AG10803 (cell line): ENCODE measurements at regions not wholly inside any gene's neighbourhood (a gene's known extent, or its start where the extent isn't known, plus 50 kb on each side); places are given as distances from the start of the nearest gene placed in this dataset.

Experiments used
- DNase-seq: peaks from one replicate; pipeline ENCODE4 v3.0.0; 2010; ENCODE audit warnings: low read depth
- H3K4me3 ChIP-seq: 2 replicates; pipeline ENCODE4 v1.5.1; 2011; ENCODE audit warnings: mild to moderate bottlenecking, low read length, control low read depth
- TF ChIP-seq, protein P1 (sequence below): conservative IDR thresholded peaks from 2 replicates; pipeline ENCODE4 v1.5.1; 2011; ENCODE audit warnings: mild to moderate bottlenecking, low read length, control low read depth, inconsistent platforms

DNA sequence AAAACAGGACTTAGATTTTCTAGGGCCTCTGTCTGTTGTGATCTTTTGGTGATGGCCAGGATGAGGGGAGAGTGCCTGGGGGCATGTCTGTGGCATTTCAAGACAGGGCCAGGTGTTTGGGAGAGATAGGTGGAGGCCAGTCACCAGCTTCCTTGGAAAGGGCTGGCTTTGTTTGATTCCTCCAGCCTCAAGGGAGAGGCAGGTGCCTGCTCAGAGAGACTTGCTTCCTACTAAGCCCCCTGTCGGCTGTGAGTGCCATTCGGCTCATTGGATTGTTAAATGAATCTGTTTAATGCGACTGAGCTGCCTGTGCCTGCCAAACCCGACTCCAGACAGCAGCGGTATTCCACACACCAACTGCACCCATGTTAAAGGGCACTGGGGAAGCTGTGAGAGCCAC lies 304.1 kb upstream of the COBL start:
- TF ChIP-seq, protein P1, sequence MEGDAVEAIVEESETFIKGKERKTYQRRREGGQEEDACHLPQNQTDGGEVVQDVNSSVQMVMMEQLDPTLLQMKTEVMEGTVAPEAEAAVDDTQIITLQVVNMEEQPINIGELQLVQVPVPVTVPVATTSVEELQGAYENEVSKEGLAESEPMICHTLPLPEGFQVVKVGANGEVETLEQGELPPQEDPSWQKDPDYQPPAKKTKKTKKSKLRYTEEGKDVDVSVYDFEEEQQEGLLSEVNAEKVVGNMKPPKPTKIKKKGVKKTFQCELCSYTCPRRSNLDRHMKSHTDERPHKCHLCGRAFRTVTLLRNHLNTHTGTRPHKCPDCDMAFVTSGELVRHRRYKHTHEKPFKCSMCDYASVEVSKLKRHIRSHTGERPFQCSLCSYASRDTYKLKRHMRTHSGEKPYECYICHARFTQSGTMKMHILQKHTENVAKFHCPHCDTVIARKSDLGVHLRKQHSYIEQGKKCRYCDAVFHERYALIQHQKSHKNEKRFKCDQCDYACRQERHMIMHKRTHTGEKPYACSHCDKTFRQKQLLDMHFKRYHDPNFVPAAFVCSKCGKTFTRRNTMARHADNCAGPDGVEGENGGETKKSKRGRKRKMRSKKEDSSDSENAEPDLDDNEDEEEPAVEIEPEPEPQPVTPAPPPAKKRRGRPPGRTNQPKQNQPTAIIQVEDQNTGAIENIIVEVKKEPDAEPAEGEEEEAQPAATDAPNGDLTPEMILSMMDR: no peak
- no peak for DNase-seq
- no peak overlapping the region for H3K4me3 ChIP-seq

DNA sequence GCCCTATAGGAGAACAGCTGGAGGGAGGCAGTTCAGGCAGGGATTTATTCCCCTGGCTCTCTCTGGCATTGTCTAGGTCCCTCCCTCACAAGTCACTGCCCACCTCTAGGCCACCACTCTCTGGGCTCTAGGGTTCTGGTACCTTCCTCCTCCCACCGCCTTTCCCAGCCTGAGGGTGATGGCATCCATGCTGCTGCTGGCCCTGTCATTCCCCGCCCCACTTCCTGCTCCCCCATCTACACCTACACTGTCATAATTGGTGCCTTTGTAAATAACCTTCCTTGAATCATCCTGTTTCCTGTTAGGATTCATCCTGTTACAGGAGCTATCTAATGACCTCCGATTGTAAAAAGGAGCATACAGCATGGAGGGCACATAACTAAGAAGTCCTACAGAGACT lies 303.3 kb upstream of the COBL start:
- TF ChIP-seq, protein P1: no peak
- no peak for DNase-seq
- no peak overlapping the region for H3K4me3 ChIP-seq

DNA sequence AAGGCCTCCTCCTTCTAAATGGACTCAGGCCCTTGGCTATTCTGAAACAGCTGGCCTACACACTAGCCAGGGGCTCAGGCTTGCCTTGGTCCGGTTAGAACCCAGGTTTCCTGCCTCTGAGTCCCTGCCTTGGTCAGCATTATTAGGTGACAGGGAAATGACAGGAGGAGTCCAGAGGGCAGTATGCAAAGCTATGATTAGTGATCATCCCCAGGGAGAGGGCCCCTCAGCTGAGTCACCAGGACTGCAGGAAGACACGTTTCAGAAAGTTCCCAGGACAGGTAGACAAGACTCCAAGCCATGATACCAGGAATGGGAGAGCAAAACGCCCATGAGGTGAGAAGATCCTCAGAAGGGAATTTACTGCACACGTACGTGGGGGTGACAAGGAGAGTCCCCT lies 301.1 kb upstream of the COBL start:
- no peak for DNase-seq
- TF ChIP-seq, protein P1: no peak
- no peak overlapping the region for H3K4me3 ChIP-seq

DNA sequence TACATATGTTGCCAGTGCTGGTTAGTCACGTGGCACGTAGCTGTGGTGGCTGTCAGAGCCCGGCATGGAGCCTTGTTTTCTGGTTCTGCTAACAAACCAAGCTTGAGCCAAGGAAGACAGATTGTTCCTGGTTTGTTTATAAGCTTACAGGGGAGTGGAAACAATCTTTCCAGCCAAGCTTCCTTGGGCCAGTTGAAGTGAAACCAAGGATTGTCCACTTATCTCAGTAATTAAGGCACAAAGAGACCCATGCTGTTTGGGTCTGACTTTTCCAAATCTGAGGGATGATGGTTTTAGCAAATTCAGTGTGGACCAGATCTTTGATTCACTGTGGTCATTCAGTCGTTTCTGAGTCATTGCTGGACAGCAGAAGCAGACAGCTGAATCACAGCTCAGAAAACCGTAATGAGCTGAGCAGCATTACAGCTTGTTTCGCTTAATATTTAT lies 297.3 kb upstream of the COBL start:
- DNase-seq: no peak
- TF ChIP-seq, protein P1: no peak

DNA sequence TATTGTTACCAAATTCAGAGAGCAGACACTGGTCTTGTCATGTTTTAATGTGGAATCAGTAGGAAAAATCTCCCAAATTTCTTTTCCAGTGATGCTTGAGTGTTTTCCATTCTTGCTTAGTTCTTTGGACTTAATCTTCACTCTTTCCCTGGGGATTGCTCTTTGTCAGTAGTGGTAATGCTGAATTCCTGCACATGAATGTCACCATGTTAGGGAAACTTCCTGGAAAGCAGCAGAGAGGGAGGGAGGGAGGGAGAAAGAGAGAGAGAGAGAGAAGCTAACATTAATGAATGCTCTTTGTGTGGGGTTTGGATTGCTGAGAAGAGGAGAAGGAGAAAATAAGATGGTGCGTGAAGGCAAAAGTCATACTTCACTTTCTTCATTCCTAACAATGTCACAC lies 295.3 kb upstream of the COBL start:
- TF ChIP-seq, protein P1: no peak
- DNase-seq: no peak

More for the DNA sequence above, 297.3 kb upstream of the COBL start:
- no peak overlapping the region for H3K4me3 ChIP-seq

DNA sequence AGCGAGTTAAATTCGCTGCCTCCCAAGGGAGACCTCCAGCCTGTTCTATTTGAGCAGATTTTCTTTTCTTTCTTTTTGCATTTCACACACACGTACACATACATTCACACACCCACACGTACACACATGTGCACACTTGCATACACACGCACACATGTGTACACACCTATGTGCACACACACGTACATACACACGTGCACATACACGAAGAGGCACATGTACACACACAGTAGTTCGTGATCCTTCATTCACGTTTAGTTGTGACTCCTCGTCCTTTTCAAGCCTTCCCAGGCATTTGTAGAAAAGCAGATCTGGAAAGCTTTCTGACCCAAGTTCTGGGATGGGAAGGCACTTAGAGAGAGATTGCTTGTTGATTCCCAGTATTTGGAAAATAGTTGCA lies 290.8 kb upstream of the COBL start:
- TF ChIP-seq, protein P1: no peak
- no peak for DNase-seq
- H3K4me3 ChIP-seq: no peak overlapping the region

More for the DNA sequence above, 295.3 kb upstream of the COBL start:
- no peak overlapping the region for H3K4me3 ChIP-seq

DNA sequence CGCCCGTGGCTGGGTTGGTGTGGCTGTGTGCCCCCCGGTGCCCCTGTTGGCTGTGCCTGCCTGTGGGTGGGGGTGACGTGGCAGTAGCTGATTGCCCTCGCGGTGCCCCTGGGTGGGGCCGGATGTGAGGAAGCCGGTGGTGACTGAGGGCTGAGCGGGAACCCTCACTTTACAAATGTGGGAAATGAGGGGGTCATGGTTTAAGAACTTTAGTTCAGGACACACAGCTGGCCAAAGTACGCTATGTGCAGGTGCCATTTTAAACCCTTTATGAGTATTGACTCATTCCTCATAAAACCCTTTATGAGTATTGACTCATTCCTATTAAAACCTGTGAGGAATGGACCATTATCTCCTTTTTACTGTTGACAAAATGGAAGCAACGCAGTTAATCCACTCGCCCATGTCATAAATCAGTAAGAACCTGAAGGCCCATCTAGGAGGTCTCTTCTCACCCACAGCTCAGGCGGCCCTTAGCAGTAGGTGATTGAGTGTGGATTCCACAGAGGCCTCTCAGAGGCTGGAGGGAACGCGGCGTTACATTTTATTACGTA lies 290.1 kb upstream of the COBL start:
- no peak overlapping the region for H3K4me3 ChIP-seq
- no peak for DNase-seq
- TF ChIP-seq, protein P1: no peak
